ENCODE measurements at regions not wholly inside any gene's neighbourhood (a gene's known extent, or its start where the extent isn't known, plus 50 kb on each side); places are given as distances from the start of the nearest gene placed in this dataset.

- TF ChIP-seq, protein P1, sequence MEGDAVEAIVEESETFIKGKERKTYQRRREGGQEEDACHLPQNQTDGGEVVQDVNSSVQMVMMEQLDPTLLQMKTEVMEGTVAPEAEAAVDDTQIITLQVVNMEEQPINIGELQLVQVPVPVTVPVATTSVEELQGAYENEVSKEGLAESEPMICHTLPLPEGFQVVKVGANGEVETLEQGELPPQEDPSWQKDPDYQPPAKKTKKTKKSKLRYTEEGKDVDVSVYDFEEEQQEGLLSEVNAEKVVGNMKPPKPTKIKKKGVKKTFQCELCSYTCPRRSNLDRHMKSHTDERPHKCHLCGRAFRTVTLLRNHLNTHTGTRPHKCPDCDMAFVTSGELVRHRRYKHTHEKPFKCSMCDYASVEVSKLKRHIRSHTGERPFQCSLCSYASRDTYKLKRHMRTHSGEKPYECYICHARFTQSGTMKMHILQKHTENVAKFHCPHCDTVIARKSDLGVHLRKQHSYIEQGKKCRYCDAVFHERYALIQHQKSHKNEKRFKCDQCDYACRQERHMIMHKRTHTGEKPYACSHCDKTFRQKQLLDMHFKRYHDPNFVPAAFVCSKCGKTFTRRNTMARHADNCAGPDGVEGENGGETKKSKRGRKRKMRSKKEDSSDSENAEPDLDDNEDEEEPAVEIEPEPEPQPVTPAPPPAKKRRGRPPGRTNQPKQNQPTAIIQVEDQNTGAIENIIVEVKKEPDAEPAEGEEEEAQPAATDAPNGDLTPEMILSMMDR (IDR thresholded peaks at IDR 0.05): no peak
- TF ChIP-seq SIN3A (IDR thresholded peaks at IDR 0.05; ENCODE audit: borderline replicate concordance, low read depth, low read length) (no peak), GABPA (IDR thresholded peaks at IDR 0.05; ENCODE audit: low read depth) (no peak), EP300 (IDR thresholded peaks at IDR 0.05; ENCODE audit: borderline replicate concordance in 1 of 2, low read depth in 1 of 2, low read length in 1 of 2) (no peak), POLR2AphosphoS5 (IDR thresholded peaks at IDR 0.05; ENCODE audit: low read depth, low read length) (no peak), EZH2phosphoT487 (IDR thresholded peaks at IDR 0.05; ENCODE audit: borderline replicate concordance, low read depth) (no peak), TEAD4 (IDR thresholded peaks at IDR 0.05; ENCODE audit: borderline replicate concordance, insufficient read depth) (no peak)
- TF ChIP-seq, protein P2, sequence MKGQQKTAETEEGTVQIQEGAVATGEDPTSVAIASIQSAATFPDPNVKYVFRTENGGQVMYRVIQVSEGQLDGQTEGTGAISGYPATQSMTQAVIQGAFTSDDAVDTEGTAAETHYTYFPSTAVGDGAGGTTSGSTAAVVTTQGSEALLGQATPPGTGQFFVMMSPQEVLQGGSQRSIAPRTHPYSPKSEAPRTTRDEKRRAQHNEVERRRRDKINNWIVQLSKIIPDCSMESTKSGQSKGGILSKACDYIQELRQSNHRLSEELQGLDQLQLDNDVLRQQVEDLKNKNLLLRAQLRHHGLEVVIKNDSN (IDR thresholded peaks at IDR 0.05; ENCODE audit: borderline replicate concordance, low read depth): no peak
These were observed 449.9 kb upstream of the PIK3R1 start for GRCh38 chr5:67765697-67766096.
